ENCODE measurements at regions not wholly inside any gene's neighbourhood (a gene's known extent, or its start where the extent isn't known, plus 50 kb on each side); places are given as distances from the start of the nearest gene placed in this dataset.

DNA sequence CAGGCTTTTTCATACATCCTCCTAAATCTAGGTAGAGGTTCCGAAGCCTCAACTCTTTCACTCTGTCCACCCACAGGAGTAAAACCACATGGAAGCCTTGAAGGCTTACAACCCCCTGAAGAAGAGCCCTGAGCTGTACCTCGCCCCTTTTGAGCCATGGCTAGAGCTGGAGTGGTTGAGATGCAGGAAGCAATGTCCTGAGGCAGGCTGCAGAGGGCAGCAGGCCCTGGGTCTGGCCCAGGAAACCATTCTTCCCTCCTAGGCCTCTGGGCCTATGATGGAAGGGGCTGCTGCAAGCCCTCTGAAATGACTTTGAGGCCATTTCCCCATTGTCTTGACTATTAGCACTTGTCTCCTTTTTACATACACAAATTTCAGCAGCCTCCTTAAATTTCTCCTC lies 1503.0 kb downstream of the KCNT2 start:
- TF ChIP-seq GATA2 (IDR thresholded peaks at IDR 0.05; ENCODE audit: low read depth, low read length) (no peak), GATA3 (IDR thresholded peaks at IDR 0.05; ENCODE audit: low read depth, low read length) (no peak)

DNA sequence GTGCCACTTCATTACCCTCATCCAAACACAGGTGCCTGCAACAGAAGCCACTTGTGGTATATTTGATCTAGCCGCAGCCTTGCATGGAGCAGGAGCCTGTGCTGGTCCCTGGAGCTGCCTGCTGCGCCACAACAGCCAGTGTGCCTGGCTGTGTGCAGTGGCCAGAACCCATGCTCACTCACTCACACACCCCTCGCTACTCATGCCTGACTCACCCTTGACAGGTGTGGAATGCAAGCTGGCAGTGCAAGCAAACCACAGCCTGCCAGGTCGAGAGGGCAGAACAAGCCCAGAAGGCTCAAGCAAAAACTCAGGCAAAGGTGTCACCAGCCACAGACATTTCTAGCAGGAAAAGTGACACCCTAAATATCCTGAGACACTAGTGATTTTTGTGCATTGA lies 1510.9 kb downstream of the KCNT2 start:
- TF ChIP-seq GATA3 (IDR thresholded peaks at IDR 0.05; ENCODE audit: low read depth, low read length), result no peak
- no peak for TF ChIP-seq GATA2 (IDR thresholded peaks at IDR 0.05; ENCODE audit: low read depth, low read length)

DNA sequence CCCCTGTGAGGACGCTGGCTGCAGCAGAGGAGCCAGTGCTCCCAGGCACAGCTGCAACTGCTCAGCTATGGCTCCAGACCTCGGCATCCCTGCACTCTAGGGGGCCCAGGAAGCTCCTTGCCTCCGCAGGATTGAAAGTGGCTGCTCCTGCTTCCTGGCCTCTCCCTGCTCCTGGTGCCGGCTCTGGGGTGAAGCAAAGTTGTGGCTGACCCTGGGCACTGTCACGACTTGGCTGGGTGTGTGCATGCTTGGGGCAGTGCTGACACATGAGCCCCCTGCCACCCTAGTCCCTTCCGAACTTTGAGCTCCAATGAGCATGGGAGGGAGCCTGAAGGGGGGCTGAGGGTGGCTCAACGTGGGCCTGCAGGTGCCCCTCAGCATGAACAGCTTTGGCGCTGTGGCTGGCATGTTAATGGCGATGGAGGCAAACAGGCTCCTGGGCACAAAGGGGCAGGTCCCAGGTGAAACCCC lies 1512.2 kb downstream of the KCNT2 start:
- TF ChIP-seq GATA2 (IDR thresholded peaks at IDR 0.05; ENCODE audit: low read depth, low read length) (no peak), GATA3 (IDR thresholded peaks at IDR 0.05; ENCODE audit: low read depth, low read length) (no peak)

DNA sequence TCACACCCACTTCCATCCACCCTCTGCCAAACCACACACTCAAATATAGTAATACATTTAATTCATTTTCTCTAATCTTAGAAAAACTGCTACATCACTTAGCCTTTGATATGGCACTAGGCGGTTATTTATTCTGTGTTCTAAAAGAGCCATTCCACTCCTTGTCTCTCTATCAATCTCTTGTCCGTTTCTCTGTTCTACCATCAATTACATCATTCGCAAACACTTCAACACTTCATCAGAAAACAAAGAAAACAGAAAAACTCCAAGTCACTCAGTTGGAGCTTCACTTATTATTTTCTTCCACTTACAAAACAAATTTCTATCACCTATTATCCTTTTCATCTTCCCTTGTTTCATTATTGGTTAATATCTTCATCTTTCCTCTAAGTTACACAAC lies 1523.0 kb downstream of the KCNT2 start:
- no peak for TF ChIP-seq GATA2 (IDR thresholded peaks at IDR 0.05; ENCODE audit: low read depth, low read length)
- no peak for TF ChIP-seq GATA3 (IDR thresholded peaks at IDR 0.05; ENCODE audit: low read depth, low read length)

DNA sequence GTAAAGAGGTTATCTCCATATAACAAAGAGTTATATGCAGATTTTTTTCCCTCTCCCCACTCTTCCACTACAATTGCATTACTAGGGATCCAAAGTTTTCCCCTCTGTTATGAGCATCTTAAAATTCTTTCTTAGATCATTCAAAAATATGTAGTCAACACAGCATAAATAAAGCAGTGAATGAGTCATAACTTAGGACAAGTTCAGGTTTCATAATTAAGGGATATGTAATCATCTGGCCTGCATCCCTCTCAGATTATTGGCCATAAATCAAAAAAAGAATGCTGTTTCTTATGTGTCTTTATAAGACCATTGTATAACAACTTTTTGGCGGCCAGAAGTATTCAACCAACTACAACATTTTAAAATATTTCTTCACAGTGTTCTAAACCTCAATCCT lies 1526.1 kb downstream of the KCNT2 start:
- no peak for TF ChIP-seq GATA2 (IDR thresholded peaks at IDR 0.05; ENCODE audit: low read depth, low read length)
- TF ChIP-seq GATA3 (IDR thresholded peaks at IDR 0.05; ENCODE audit: low read depth, low read length), result no peak

DNA sequence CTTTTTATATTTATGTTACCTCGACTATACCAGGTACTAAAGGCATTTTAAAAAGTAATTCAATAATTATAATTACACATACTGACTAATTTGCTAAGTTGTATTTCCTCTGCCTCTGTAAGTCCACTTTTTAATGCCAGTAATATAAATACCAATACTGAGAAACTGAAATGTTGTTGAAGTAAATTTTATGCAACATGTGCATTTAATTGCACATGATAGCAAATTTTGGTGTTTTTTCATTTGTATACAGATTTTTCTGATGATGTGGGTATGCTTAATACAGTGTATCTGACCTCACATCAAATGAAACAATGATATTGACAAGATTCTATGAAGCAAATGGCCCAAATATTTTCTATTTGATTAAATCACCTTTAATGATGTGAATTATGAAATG lies 1531.6 kb downstream of the KCNT2 start:
- TF ChIP-seq GATA3 (IDR thresholded peaks at IDR 0.05; ENCODE audit: low read depth, low read length), result no peak
- no peak for TF ChIP-seq GATA2 (IDR thresholded peaks at IDR 0.05; ENCODE audit: low read depth, low read length)

DNA sequence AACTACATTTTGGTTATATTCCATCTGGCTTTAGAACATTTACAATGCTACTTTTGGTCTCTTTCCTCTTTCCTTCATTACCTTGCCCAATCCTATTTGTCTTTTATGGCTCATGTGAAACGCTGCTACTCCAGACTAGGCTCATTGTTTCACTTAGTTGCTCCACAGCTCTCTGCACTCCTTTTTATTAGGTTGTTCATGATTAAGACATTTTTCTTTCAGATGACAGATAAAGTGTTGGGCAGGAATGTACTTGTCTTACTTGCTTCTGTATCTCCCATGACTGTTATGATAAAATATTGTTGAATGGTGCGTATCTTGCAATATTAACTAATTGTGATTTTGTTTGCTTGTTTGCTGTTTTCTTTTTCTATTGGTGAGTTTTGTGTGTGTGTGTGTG lies 1532.3 kb downstream of the KCNT2 start:
- no peak for TF ChIP-seq GATA2 (IDR thresholded peaks at IDR 0.05; ENCODE audit: low read depth, low read length)
- TF ChIP-seq GATA3 (IDR thresholded peaks at IDR 0.05; ENCODE audit: low read depth, low read length), result no peak

DNA sequence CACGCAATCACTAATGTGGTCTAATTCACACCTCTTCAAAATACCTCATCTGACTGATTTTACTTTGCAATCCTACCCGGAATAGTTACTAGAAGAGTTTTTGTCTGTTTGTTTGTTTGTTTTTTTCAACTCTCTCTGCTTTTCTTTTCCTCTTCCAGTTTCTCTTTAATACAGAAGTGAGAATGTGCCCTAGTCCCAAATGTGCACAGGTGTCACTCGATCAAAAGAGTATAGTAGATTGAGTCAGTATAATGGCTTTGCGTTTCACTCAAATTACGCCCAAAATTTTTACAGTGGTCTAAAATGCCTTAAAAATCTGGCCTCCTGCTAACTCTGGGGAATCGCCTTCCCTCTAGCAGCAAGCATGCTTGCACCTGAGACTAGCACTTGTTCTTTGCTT lies 1536.8 kb downstream of the KCNT2 start:
- TF ChIP-seq GATA3 (IDR thresholded peaks at IDR 0.05; ENCODE audit: low read depth, low read length) (no peak), GATA2 (IDR thresholded peaks at IDR 0.05; ENCODE audit: low read depth, low read length) (no peak)

DNA sequence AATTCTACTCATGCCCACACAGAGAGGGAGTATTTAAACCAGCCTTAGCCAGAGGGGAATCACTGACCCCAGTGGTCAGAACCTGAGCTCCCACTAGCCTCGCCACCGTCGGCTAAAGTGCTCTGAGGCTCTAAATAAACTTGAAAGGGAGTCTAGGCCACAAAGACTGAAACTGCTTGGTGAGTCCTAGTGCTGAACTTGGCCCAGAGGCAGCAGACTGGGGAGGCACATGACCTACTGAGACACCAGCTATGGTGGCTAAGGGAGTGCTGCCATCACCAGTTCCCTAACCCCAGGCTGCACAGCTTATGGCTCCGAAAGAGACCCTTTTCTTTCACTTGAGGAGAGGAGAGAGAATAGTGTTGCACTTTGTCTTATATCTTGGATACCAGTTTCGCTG lies 1542.8 kb downstream of the KCNT2 start:
- TF ChIP-seq GATA2 (IDR thresholded peaks at IDR 0.05; ENCODE audit: low read depth, low read length) (no peak), GATA3 (IDR thresholded peaks at IDR 0.05; ENCODE audit: low read depth, low read length) (no peak)

DNA sequence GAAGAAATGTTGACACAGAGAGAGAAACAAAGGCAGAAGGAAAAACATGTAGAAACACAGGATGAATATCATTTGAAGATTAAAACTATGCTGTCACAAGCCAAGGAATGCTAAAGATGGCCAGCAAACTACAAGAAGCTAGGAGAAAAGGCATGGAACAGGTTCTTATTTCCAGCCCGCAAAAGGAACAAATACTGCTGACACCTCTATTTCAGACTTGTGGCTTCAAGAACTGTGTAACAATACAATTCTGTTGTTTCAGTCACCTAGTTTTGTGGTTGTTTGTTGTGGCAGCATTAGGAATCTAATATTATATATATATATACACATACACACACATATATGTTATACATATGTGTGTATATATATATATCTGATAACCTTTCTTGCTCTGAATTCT lies 1543.9 kb downstream of the KCNT2 start:
- TF ChIP-seq GATA2 (IDR thresholded peaks at IDR 0.05; ENCODE audit: low read depth, low read length) (no peak), GATA3 (IDR thresholded peaks at IDR 0.05; ENCODE audit: low read depth, low read length) (no peak)

DNA sequence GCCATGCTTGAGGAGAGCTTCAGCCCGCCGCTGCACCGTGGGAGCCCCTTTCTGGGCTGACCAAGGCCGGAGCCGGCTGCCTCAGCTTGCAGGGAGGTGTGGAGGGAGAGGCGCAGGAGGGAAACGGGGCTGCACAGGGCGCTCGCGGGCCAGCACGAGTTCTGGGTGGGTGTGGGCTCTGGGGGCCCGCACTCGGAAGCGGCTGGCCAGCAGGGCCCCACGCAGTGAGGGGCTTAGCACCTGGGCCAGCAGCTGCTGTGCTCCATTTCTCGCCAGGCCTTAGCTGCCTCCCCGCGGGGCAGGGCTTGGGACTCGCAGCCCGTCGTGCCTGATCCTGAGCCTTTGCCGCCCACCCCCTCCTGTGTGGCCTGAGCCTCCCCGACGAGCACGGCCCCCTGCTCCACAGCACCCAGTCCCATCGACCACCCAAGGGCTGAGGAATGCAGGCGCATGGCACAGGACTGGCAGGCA lies 1554.0 kb downstream of the KCNT2 start:
- TF ChIP-seq GATA3 (IDR thresholded peaks at IDR 0.05; ENCODE audit: low read depth, low read length), result no peak
- no peak for TF ChIP-seq GATA2 (IDR thresholded peaks at IDR 0.05; ENCODE audit: low read depth, low read length)

DNA sequence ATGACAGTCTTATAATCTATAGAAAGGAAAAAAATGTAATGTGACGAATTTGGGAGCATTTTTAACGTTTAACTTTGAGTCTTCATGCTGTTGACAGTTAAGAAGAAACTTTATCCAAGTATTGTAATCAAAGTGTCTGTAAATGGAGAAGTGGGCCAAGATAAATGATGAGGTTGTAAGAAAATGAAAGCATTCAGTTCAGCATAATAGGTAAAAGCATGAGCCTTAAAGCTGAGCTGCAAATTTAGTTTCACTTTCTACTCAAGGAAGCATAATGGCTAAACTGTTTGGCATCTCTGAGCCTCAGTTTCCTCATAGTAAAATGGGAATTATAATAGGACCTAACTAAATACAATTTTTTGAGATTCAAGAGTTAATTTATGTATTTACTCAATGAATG lies 1554.8 kb downstream of the KCNT2 start:
- TF ChIP-seq GATA2 (IDR thresholded peaks at IDR 0.05; ENCODE audit: low read depth, low read length) (no peak), GATA3 (IDR thresholded peaks at IDR 0.05; ENCODE audit: low read depth, low read length) (no peak)

DNA sequence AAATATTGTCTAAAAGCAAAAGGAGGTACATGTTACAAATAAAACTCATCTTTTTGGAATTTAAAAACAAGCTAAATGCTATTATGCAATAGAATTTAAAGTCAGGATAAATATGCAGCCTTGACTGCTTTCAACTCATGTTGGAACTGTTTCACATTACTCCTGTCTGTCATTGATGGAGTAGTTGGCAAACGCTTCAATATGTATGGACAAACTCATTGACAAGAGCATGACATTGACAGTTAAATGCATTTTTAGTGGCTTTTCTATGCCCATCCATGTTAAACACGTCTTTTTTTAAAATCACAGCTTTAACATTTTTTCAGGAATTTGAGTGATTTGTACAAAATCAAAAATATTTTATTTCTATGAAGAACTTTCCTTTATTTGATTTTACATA lies 1560.5 kb downstream of the KCNT2 start:
- TF ChIP-seq GATA3 (IDR thresholded peaks at IDR 0.05; ENCODE audit: low read depth, low read length) (no peak), GATA2 (IDR thresholded peaks at IDR 0.05; ENCODE audit: low read depth, low read length) (no peak)

DNA sequence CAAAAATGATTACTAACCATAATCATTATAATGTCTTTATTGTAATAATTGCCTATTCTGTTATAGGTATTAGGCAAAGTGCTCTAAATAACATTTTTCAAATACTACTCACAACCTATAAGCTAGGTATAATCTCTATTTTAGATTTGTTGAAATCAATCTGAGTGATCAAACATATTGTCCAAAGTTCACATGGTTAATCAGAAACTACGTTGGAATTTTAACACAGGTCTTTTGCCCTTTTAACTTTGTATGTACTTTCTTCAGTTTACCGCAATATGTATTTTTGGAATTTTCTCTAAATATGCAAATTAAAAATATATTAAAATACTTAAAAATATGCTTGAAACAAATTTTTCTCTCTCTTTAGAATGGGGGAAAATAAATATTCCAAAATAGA lies 1563.2 kb downstream of the KCNT2 start:
- no peak for TF ChIP-seq GATA2 (IDR thresholded peaks at IDR 0.05; ENCODE audit: low read depth, low read length)
- TF ChIP-seq GATA3 (IDR thresholded peaks at IDR 0.05; ENCODE audit: low read depth, low read length), result no peak

DNA sequence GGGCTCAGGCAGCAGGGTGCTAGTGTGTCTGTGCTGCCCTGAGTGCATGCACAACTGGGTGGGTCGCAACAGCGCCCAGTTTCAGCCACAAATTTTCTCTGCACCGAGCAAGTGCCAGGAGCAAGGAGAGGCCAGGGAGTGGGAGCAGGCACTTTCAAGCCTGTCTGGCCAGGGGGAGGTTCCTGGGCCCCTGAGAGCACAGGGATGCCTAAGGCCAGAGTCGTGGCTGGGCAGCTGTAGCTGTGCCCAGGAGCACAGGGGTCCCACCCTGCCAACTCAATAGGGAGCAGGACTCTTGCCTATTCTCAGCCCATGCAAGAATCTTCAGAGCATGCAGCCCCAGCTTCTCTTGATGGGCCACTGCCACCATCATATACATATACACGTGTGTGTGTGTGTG lies 1577.4 kb downstream of the KCNT2 start:
- TF ChIP-seq GATA3 (IDR thresholded peaks at IDR 0.05; ENCODE audit: low read depth, low read length) (no peak), GATA2 (IDR thresholded peaks at IDR 0.05; ENCODE audit: low read depth, low read length) (no peak)

DNA sequence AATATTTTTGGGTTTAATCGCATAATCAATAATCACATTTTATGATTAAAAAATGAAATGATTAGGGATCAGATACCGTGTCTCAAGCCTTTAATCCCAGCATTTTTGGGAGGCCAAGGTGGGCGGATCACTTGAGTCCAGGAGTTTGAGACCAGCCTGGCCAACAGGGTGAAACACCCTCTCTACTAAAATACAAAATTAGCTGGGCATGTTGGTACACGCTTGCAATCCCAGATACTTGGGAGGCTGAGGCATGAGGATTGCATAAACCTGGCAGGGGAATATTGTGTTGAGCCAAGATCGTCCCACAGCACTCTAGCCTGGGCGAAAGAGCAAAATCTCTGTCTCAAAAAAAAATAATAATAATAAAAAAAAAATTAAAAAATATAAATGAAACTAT lies 1581.4 kb downstream of the KCNT2 start:
- TF ChIP-seq GATA3 (IDR thresholded peaks at IDR 0.05; ENCODE audit: low read depth, low read length) (no peak), GATA2 (IDR thresholded peaks at IDR 0.05; ENCODE audit: low read depth, low read length) (no peak)
